ENCODE measurements at regions not wholly inside any gene's neighbourhood (a gene's known extent, or its start where the extent isn't known, plus 50 kb on each side); places are given as distances from the start of the nearest gene placed in this dataset.
"Not testable (repeated sequence)": the region's sequence is repeated elsewhere in the genome, so short reads cannot be mapped to it uniquely, and the experiment has no call there.

- not testable (repeated sequence) for TF ChIP-seq CTCF, POLR2A, POLR2AphosphoS5, EP300 (IDR thresholded peaks at IDR 0.05)
Observed at GRCh38 chr6:50921378-50921777, 102.7 kb downstream of the TFAP2B start.

Measured in stomach (tissue), 4 donors.